Keratinocyte (primary cell): ENCODE measurements at regions not wholly inside any gene's neighbourhood (a gene's known extent, or its start where the extent isn't known, plus 50 kb on each side); places are given as distances from the start of the nearest gene placed in this dataset.

Experiments
- CTCF ChIP-seq, 3 experiments: IDR thresholded peaks in 1 of 3; conservative IDR thresholded peaks in 1 of 3; optimal IDR thresholded peaks in 1 of 3; 2 replicates in 2 of 3; 3 replicates in 1 of 3; pipeline versions ENCODE3 to v1.5.1; 2011; ENCODE audit warnings: low read length in 3 of 3, mild to moderate bottlenecking in 3 of 3, moderate library complexity in 2 of 3, control low read depth in 1 of 3, inconsistent platforms in 1 of 3; ENCODE audit not compliant: insufficient read depth in 2 of 3; ENCODE audit errors: extremely low read depth in 1 of 3
- EZH2 ChIP-seq: IDR thresholded peaks from one replicate; pipeline ENCODE4 v1.6.1; 2012; ENCODE audit warnings: inconsistent platforms, mild to moderate bottlenecking, low read length, moderate library complexity

- TF ChIP-seq EZH2 (no peak), CTCF (optimal IDR thresholded peaks at IDR 0.05 in 1 of 3, IDR thresholded peaks at IDR 0.05 in 1 of 3, conservative IDR thresholded peaks at IDR 0.05 in 1 of 3; ENCODE audit: extremely low read depth in 1 of 3, insufficient read depth in 2 of 3, low read length in 3 of 3) (no peak)
Observed at GRCh38 chr4:84221704-84222103, 277.4 kb downstream of the NKX6-1 start.
